ACHN (cell line): ENCODE measurements at regions not wholly inside any gene's neighbourhood (a gene's known extent, or its start where the extent isn't known, plus 50 kb on each side); places are given as distances from the start of the nearest gene placed in this dataset.

Experiments
- DNase-seq: peaks from one replicate; pipeline ENCODE4 v3.0.0-alpha.2; 2015
- in situ Hi-C: cut with HindIII; loops from 2 replicates; pipeline ENCODE4 v1.10.0; 2017; ENCODE audit warnings: low sequenced_read_pairs, low pct_ligation_motif_present, low pct_unique_long_range_greater_than_20kb

GRCh38 chr16:62583414-62583813, 547.2 kb upstream of the CDH8 start:
- in situ Hi-C loops: no loop called here

GRCh38 chr16:62573466-62573865, 537.2 kb upstream of the CDH8 start:
- in situ Hi-C loops: no loop called here
- DNase-seq: no peak

More at GRCh38 chr16:62583414-62583813, 547.2 kb upstream of the CDH8 start:
- no peak for DNase-seq

- in situ Hi-C loops: no loop called here
- DNase-seq: no peak
Measured at GRCh38 chr16:62568926-62569325, 532.7 kb upstream of the CDH8 start.

- in situ Hi-C loops: no loop called here
- no peak for DNase-seq
Measured at GRCh38 chr16:62565706-62566105, 529.5 kb upstream of the CDH8 start.

- in situ Hi-C loops: no loop called here
- no peak for DNase-seq
Measured at GRCh38 chr16:62564291-62564690, 528.1 kb upstream of the CDH8 start.

- DNase-seq: no peak
- in situ Hi-C loops: no loop called here
Measured at GRCh38 chr16:62562121-62562520, 525.9 kb upstream of the CDH8 start.

GRCh38 chr16:62549875-62550274, 513.6 kb upstream of the CDH8 start:
- in situ Hi-C loops: no loop called here
- DNase-seq: no peak

- in situ Hi-C loops: no loop called here
- DNase-seq: no peak
Measured at GRCh38 chr16:62548095-62548494, 511.9 kb upstream of the CDH8 start.

GRCh38 chr16:62546701-62547100, 510.5 kb upstream of the CDH8 start:
- in situ Hi-C loops: no loop called here
- DNase-seq: no peak

- in situ Hi-C loops: no loop called here
- DNase-seq: no peak
Measured at GRCh38 chr16:62545039-62545438, 508.8 kb upstream of the CDH8 start.

GRCh38 chr16:62543516-62543915, 507.3 kb upstream of the CDH8 start:
- no peak for DNase-seq
- in situ Hi-C loops: no loop called here

GRCh38 chr16:62539657-62540056, 503.4 kb upstream of the CDH8 start:
- DNase-seq: no peak
- in situ Hi-C loops: no loop called here

- DNase-seq: no peak
- in situ Hi-C loops: no loop called here
Measured at GRCh38 chr16:62530426-62530825, 494.2 kb upstream of the CDH8 start.

GRCh38 chr16:62516001-62516400, 479.8 kb upstream of the CDH8 start:
- in situ Hi-C loops: no loop called here
- no peak for DNase-seq

- in situ Hi-C loops: no loop called here
- no peak for DNase-seq
Measured at GRCh38 chr16:62503073-62503472, 466.8 kb upstream of the CDH8 start.

GRCh38 chr16:62478903-62479458, 442.7 kb upstream of the CDH8 start:
- in situ Hi-C loops: no loop called here
- no peak for DNase-seq

- in situ Hi-C loops: no loop called here
- DNase-seq: no peak
Measured at GRCh38 chr16:62477796-62478195, 441.6 kb upstream of the CDH8 start.

GRCh38 chr16:62475573-62475972, 439.3 kb upstream of the CDH8 start:
- no peak for DNase-seq
- in situ Hi-C loops: no loop called here

- no peak for DNase-seq
- in situ Hi-C loops: no loop called here
Measured at GRCh38 chr16:62462971-62463370, 426.7 kb upstream of the CDH8 start.

- in situ Hi-C loops: no loop called here
- DNase-seq: no peak
Measured at GRCh38 chr16:62450291-62450690, 414.1 kb upstream of the CDH8 start.

GRCh38 chr16:62445909-62446308, 409.7 kb upstream of the CDH8 start:
- no peak for DNase-seq
- in situ Hi-C loops: no loop called here
